ENCODE measurements at regions not wholly inside any gene's neighbourhood (a gene's known extent, or its start where the extent isn't known, plus 50 kb on each side); places are given as distances from the start of the nearest gene placed in this dataset.
"Not testable (repeated sequence)": the region's sequence is repeated elsewhere in the genome, so short reads cannot be mapped to it uniquely, and the experiment has no call there.

- ATAC-seq (no peak), DNase-seq (no peak)
- Histone ChIP-seq H3K4me1 (no peaks in the 10 kb centered on the region), H3K27me3 (no peaks in the 10 kb centered on the region), H3K4me3 (no peak overlapping the region), H3K9me3 (no peaks in the 10 kb centered on the region), H3K27ac (no peak overlapping the region), H3K36me3 (replicated peaks in 1 of 2; ENCODE audit: insufficient read depth in 1 of 2, low read depth in 2 of 2) (no peaks in the 10 kb centered on the region)
- TF ChIP-seq CTCF (IDR thresholded peaks at IDR 0.05) (no peak), POLR2A (IDR thresholded peaks at IDR 0.05) (no peak)
- 63 to 74% methylated on average over 6 of the region's 6 CpGs for WGBS, 2 donors
- intact Hi-C loops (cut with DNase I) = no loop called here
These were observed 604.9 kb upstream of the PTBP2 start for GRCh38 chr1:96116731-96117130.

- Histone ChIP-seq H3K36me3 (replicated peaks in 1 of 2; ENCODE audit: insufficient read depth in 1 of 2, low read depth in 2 of 2) (no peaks in the 10 kb centered on the region), H3K4me1 (no peaks in the 10 kb centered on the region), H3K4me3 (no peak overlapping the region), H3K9me3 (no peaks in the 10 kb centered on the region), H3K27me3 (no peaks in the 10 kb centered on the region), H3K27ac (no peak overlapping the region)
- no peak for ATAC-seq
- TF ChIP-seq CTCF (IDR thresholded peaks at IDR 0.05) (no peak), POLR2A (IDR thresholded peaks at IDR 0.05) (no peak)
- DNase-seq = no peak
- 42 to 71% methylated on average over 2 of the region's 2 CpGs for WGBS, 2 donors
- intact Hi-C loops (cut with DNase I) = no loop called here
These were observed 591.2 kb upstream of the PTBP2 start for GRCh38 chr1:96130432-96130831.

- Histone ChIP-seq H3K9me3 (no peaks in the 10 kb centered on the region), H3K36me3 (replicated peaks in 1 of 2; ENCODE audit: insufficient read depth in 1 of 2, low read depth in 2 of 2) (no peaks in the 10 kb centered on the region), H3K27me3 (no peaks in the 10 kb centered on the region), H3K27ac (no peak overlapping the region), H3K4me1 (no peaks in the 10 kb centered on the region), H3K4me3 (no peak overlapping the region)
- ATAC-seq (no peak), DNase-seq (no peak)
- 56 to 65% methylated on average over 3 of the region's 3 CpGs for WGBS, 2 donors
- TF ChIP-seq POLR2A (IDR thresholded peaks at IDR 0.05) (no peak), CTCF (IDR thresholded peaks at IDR 0.05) (no peak)
- intact Hi-C loops (cut with DNase I) = no loop called here
These were observed 576.9 kb upstream of the PTBP2 start for GRCh38 chr1:96144636-96145035.

GRCh38 chr1:96145492-96145891 lies 576.1 kb upstream of the PTBP2 start:
- Histone ChIP-seq H3K4me1 (no peaks in the 10 kb centered on the region), H3K36me3 (replicated peaks in 1 of 2; ENCODE audit: insufficient read depth in 1 of 2, low read depth in 2 of 2) (no peaks in the 10 kb centered on the region), H3K9me3 (no peaks in the 10 kb centered on the region), H3K4me3 (no peak overlapping the region), H3K27me3 (no peaks in the 10 kb centered on the region), H3K27ac (no peak overlapping the region)
- DNase-seq = no peak
- intact Hi-C loops (cut with DNase I) = no loop called here
- TF ChIP-seq CTCF (IDR thresholded peaks at IDR 0.05) (no peak), POLR2A (IDR thresholded peaks at IDR 0.05) (no peak)
- no peak for ATAC-seq

- H3K4me3 ChIP-seq; H3K4me1 ChIP-seq; H3K9me3 ChIP-seq; DNase-seq; H3K36me3 ChIP-seq (replicated peaks in 1 of 2; ENCODE audit: insufficient read depth in 1 of 2, low read depth in 2 of 2); ATAC-seq; H3K27ac ChIP-seq; intact Hi-C loops (cut with DNase I); H3K27me3 ChIP-seq: not testable (repeated sequence)
- 56 to 61% methylated on average over 3 of the region's 3 CpGs for WGBS, 2 donors
These were observed 568.6 kb upstream of the PTBP2 start for GRCh38 chr1:96152957-96153356.
